ENCODE measurements at regions not wholly inside any gene's neighbourhood (a gene's known extent, or its start where the extent isn't known, plus 50 kb on each side); places are given as distances from the start of the nearest gene placed in this dataset.

DNA sequence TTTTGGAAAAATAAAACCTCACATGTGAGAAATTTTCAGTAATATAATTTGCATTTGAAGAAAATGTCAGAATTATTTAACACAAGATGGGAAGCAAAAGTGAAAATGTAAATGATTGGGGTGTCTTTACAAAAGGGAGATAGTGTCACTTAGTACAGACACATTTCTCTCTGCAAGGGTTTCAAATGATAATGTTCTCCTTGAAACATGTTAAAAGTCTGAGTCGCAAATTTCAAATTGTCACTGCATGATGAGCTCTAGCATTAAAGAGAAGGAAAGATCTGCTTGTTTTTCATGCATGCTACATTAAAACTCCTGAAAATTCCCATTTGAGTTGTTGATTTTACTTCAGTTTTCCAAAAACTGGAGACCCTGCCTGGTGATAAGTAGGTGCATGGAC, 122.0 kb upstream of the LDB2 start:
- no peak for TF ChIP-seq ESRRA (IDR thresholded peaks at IDR 0.05; ENCODE audit: low read length)
- TF ChIP-seq BRCA1 (IDR thresholded peaks at IDR 0.05; ENCODE audit: low read depth, low read length) = no peak
- no peak for TF ChIP-seq PAX8 (IDR thresholded peaks at IDR 0.05)
- TF ChIP-seq NFYA (IDR thresholded peaks at IDR 0.05; ENCODE audit: borderline replicate concordance, low read depth, low read length) = no peak
- TF ChIP-seq, protein P1, sequence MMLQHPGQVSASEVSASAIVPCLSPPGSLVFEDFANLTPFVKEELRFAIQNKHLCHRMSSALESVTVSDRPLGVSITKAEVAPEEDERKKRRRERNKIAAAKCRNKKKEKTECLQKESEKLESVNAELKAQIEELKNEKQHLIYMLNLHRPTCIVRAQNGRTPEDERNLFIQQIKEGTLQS (IDR thresholded peaks at IDR 0.05; ENCODE audit: borderline replicate concordance, extremely low read depth, low read depth, low read length) = no peak
- no peak for TF ChIP-seq USF2 (IDR thresholded peaks at IDR 0.05; ENCODE audit: borderline replicate concordance, low read depth, low read length)
- no peak for TF ChIP-seq CTCF (IDR thresholded peaks at IDR 0.05 in 2 of 3, conservative IDR thresholded peaks at IDR 0.05 in 1 of 3; ENCODE audit: control insufficient read depth in 2 of 3, extremely low read depth in 1 of 3, insufficient read depth in 1 of 3, low read depth in 3 of 3, low read length in 3 of 3)
- no peak for TF ChIP-seq STAT3 (IDR thresholded peaks at IDR 0.05; ENCODE audit: low read depth, low read length)
- TF ChIP-seq, protein P2, sequence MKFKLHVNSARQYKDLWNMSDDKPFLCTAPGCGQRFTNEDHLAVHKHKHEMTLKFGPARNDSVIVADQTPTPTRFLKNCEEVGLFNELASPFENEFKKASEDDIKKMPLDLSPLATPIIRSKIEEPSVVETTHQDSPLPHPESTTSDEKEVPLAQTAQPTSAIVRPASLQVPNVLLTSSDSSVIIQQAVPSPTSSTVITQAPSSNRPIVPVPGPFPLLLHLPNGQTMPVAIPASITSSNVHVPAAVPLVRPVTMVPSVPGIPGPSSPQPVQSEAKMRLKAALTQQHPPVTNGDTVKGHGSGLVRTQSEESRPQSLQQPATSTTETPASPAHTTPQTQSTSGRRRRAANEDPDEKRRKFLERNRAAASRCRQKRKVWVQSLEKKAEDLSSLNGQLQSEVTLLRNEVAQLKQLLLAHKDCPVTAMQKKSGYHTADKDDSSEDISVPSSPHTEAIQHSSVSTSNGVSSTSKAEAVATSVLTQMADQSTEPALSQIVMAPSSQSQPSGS (IDR thresholded peaks at IDR 0.05; ENCODE audit: low read length) = no peak
- no peak for TF ChIP-seq ZZZ3 (IDR thresholded peaks at IDR 0.05; ENCODE audit: control insufficient read depth, insufficient read length, low read depth)
- no peak for TF ChIP-seq SMARCA5 (IDR thresholded peaks at IDR 0.05)
- TF ChIP-seq KAT2A (conservative IDR thresholded peaks at IDR 0.05; ENCODE audit: control insufficient read depth, low read depth, low read length) = no peak
- TF ChIP-seq HCFC1 (IDR thresholded peaks at IDR 0.05; ENCODE audit: low read length) = no peak
- TF ChIP-seq NFXL1 (IDR thresholded peaks at IDR 0.05; ENCODE audit: borderline replicate concordance) = no peak
